Skeletal muscle satellite cell (primary cell): ENCODE measurements at regions not wholly inside any gene's neighbourhood (a gene's known extent, or its start where the extent isn't known, plus 50 kb on each side); places are given as distances from the start of the nearest gene placed in this dataset.

Source experiments
- H3K27me3 ChIP-seq: 2 replicates; pipeline ENCODE4 v1.7.0; 2013; ENCODE audit warnings: low read length; ENCODE audit not compliant: control insufficient read depth, insufficient read depth
- H3K36me3 ChIP-seq: 2 replicates; pipeline ENCODE4 v1.7.0; 2013; ENCODE audit warnings: mild to moderate bottlenecking, control low read depth, low read length; ENCODE audit not compliant: insufficient read depth
- H3K4me1 ChIP-seq: 2 replicates; pipeline ENCODE4 v1.7.0; 2013; ENCODE audit warnings: low read length; ENCODE audit not compliant: control insufficient read depth, insufficient read depth
- H3K4me2 ChIP-seq: 2 replicates; pipeline ENCODE4 v1.7.0; 2013; ENCODE audit warnings: mild to moderate bottlenecking, low read length
- H3K4me3 ChIP-seq: 2 replicates; pipeline ENCODE4 v1.7.0; 2013; ENCODE audit warnings: low read length
- H3K9ac ChIP-seq: 2 replicates; pipeline ENCODE4 v1.7.0; 2013; ENCODE audit warnings: mild to moderate bottlenecking, low read depth, low read length, moderate library complexity
- H3K9me3 ChIP-seq: replicated peaks from 2 replicates; pipeline ENCODE4 v1.7.0; 2013; ENCODE audit warnings: mild to moderate bottlenecking, control low read depth, low read length

GRCh38 chr2:594297-594949 lies 82.8 kb downstream of the TMEM18 start:
- H3K4me3 ChIP-seq = no peak overlapping the region
- no peaks in the 10 kb centered on the region for H3K36me3 ChIP-seq
- peaks cover 17% of the 10 kb centered on the region for H3K9me3 ChIP-seq
- H3K4me2 ChIP-seq = no peak overlapping the region
- no peaks in the 10 kb centered on the region for H3K27me3 ChIP-seq
- H3K4me1 ChIP-seq = no peaks in the 10 kb centered on the region
- H3K9ac ChIP-seq = no peak overlapping the region

GRCh38 chr2:593356-594026 lies 83.7 kb downstream of the TMEM18 start:
- Histone ChIP-seq H3K4me1 (no peaks in the 10 kb centered on the region), H3K4me3 (no peak overlapping the region), H3K9ac (no peak overlapping the region), H3K9me3 (peaks cover 13% of the 10 kb centered on the region), H3K36me3 (no peaks in the 10 kb centered on the region), H3K27me3 (no peaks in the 10 kb centered on the region), H3K4me2 (no peak overlapping the region)

GRCh38 chr2:592737-593136 lies 84.5 kb downstream of the TMEM18 start:
- Histone ChIP-seq H3K36me3 (no peaks in the 10 kb centered on the region), H3K4me3 (no peak overlapping the region), H3K4me1 (no peaks in the 10 kb centered on the region), H3K9ac (no peak overlapping the region), H3K9me3 (peaks cover 15% of the 10 kb centered on the region), H3K4me2 (no peak overlapping the region), H3K27me3 (no peaks in the 10 kb centered on the region)

GRCh38 chr2:590214-591175 lies 86.7 kb downstream of the TMEM18 start:
- peaks cover 20% of the 10 kb centered on the region for H3K9me3 ChIP-seq
- no peaks in the 10 kb centered on the region for H3K27me3 ChIP-seq
- no peak overlapping the region for H3K9ac ChIP-seq
- no peaks in the 10 kb centered on the region for H3K4me1 ChIP-seq
- H3K4me3 ChIP-seq = no peak overlapping the region
- no peak overlapping the region for H3K4me2 ChIP-seq
- H3K36me3 ChIP-seq = no peaks in the 10 kb centered on the region

GRCh38 chr2:589281-590130 lies 87.7 kb downstream of the TMEM18 start:
- Histone ChIP-seq H3K9me3 (peaks cover 15% of the 10 kb centered on the region), H3K36me3 (no peaks in the 10 kb centered on the region), H3K4me2 (no peak overlapping the region), H3K4me3 (no peak overlapping the region), H3K27me3 (no peaks in the 10 kb centered on the region), H3K9ac (no peak overlapping the region), H3K4me1 (no peaks in the 10 kb centered on the region)

GRCh38 chr2:588074-588645 lies 89.0 kb downstream of the TMEM18 start:
- H3K4me3 ChIP-seq = no peak overlapping the region
- no peaks in the 10 kb centered on the region for H3K27me3 ChIP-seq
- no peak overlapping the region for H3K9ac ChIP-seq
- H3K4me2 ChIP-seq = no peak overlapping the region
- H3K4me1 ChIP-seq = no peaks in the 10 kb centered on the region
- no peaks in the 10 kb centered on the region for H3K36me3 ChIP-seq
- peaks cover 9% of the 10 kb centered on the region for H3K9me3 ChIP-seq

GRCh38 chr2:587087-587960 lies 89.9 kb downstream of the TMEM18 start:
- Histone ChIP-seq H3K27me3 (no peaks in the 10 kb centered on the region), H3K4me1 (no peaks in the 10 kb centered on the region), H3K9ac (no peak overlapping the region), H3K9me3 (peaks cover 9% of the 10 kb centered on the region), H3K4me3 (no peak overlapping the region), H3K4me2 (no peak overlapping the region), H3K36me3 (no peaks in the 10 kb centered on the region)

- no peaks in the 10 kb centered on the region for H3K36me3 ChIP-seq
- H3K9me3 ChIP-seq = peaks cover 9% of the 10 kb centered on the region
- no peak overlapping the region for H3K4me2 ChIP-seq
- H3K27me3 ChIP-seq = no peaks in the 10 kb centered on the region
- no peak overlapping the region for H3K4me3 ChIP-seq
- H3K9ac ChIP-seq = no peak overlapping the region
- H3K4me1 ChIP-seq = no peaks in the 10 kb centered on the region
Measured at GRCh38 chr2:586641-587076, 90.5 kb downstream of the TMEM18 start.

GRCh38 chr2:584863-585823 lies 92.1 kb downstream of the TMEM18 start:
- no peak overlapping the region for H3K9ac ChIP-seq
- no peaks in the 10 kb centered on the region for H3K27me3 ChIP-seq
- H3K4me2 ChIP-seq = no peak overlapping the region
- no peaks in the 10 kb centered on the region for H3K4me1 ChIP-seq
- peaks cover 9% of the 10 kb centered on the region for H3K9me3 ChIP-seq
- H3K4me3 ChIP-seq = no peak overlapping the region
- H3K36me3 ChIP-seq = no peaks in the 10 kb centered on the region
